Testis (tissue), 2 donors: ENCODE measurements at regions not wholly inside any gene's neighbourhood (a gene's known extent, or its start where the extent isn't known, plus 50 kb on each side); places are given as distances from the start of the nearest gene placed in this dataset.

Experiments
- POLR2A ChIP-seq: fragments of 450-650 bp; IDR thresholded peaks from one replicate; pipeline ENCODE4 v1.6.1; 2017; ENCODE audit warnings: antibody characterized with exemption, mild to moderate bottlenecking, moderate library complexity
- TF ChIP-seq, protein P1 (sequence below), 3 experiments: fragments of 450-650 bp in 2 of 3; fragments of 200-600 bp in 1 of 3; sonication (generic) in 1 of 3; IDR thresholded peaks; one replicate each; pipeline ENCODE4 v1.5.1; 2016 to 2019; ENCODE audit warnings: antibody characterized with exemption in 3 of 3, mild to moderate bottlenecking in 2 of 3, moderate library complexity in 1 of 3

DNA sequence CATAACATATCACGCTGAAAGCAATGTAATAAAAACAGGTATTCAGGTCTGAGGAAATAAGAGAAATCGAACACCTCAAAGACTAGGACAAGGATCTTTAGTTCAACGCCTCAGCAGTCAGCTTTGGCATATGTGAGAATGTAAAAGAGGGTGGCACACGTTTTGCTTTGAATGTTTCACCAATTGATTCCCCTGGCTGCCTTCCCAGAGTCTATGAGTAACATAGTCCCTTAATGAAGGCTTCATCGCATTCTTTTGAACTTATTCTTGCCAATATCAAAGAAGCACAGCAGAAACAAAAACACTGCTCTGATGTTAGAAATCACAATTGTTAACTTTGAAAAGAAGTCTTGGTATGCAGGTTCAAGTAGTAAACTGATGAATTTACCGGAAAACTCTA is 764.8 kb downstream of the ADGRL2 start:
- TF ChIP-seq, protein P1, sequence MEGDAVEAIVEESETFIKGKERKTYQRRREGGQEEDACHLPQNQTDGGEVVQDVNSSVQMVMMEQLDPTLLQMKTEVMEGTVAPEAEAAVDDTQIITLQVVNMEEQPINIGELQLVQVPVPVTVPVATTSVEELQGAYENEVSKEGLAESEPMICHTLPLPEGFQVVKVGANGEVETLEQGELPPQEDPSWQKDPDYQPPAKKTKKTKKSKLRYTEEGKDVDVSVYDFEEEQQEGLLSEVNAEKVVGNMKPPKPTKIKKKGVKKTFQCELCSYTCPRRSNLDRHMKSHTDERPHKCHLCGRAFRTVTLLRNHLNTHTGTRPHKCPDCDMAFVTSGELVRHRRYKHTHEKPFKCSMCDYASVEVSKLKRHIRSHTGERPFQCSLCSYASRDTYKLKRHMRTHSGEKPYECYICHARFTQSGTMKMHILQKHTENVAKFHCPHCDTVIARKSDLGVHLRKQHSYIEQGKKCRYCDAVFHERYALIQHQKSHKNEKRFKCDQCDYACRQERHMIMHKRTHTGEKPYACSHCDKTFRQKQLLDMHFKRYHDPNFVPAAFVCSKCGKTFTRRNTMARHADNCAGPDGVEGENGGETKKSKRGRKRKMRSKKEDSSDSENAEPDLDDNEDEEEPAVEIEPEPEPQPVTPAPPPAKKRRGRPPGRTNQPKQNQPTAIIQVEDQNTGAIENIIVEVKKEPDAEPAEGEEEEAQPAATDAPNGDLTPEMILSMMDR (IDR thresholded peaks at IDR 0.05), result no peak
- no peak for TF ChIP-seq POLR2A
